ENCODE measurements at regions not wholly inside any gene's neighbourhood (a gene's known extent, or its start where the extent isn't known, plus 50 kb on each side); places are given as distances from the start of the nearest gene placed in this dataset.

DNA sequence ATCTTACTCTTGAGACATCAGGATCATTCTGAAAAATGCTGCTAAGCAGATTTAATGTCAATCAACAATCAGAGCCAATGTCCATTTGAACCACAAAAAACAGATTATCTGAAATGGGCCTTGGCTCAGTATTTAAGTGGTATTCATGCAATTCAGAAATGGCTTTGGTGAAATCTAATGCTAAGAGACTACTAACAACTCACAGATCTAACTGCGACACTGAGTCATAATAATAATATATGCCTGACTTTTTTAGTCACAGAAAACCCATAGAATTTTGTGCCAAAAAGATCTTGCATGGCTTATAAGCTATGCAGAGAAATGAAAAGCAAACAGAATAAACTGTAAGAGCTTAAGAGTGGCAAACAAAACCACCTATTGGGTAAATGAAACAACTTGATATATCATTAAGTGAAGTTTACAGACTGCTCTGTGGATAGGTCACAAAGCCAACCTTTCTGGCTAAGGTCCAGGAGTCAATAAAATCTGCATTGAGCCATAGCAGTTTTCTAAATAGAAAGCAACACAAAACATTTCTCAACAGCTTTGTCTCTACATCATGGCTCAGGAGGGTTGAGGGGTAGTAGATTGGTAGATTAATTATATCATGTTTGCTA lies 234.3 kb downstream of the LRATD1 start:
- H3K9me3 ChIP-seq (ENCODE audit: control insufficient read depth, insufficient read depth, low read length) = no peaks in the 10 kb centered on the region
- H3K27ac ChIP-seq (ENCODE audit: low read depth, low read length) = no peak overlapping the region
- H3K4me2 ChIP-seq (ENCODE audit: low read length) = no peak overlapping the region
- no peaks in the 10 kb centered on the region for H3K27me3 ChIP-seq (ENCODE audit: control insufficient read depth, low read length)
- H3K4me3 ChIP-seq (ENCODE audit: low read length) = no peak overlapping the region
- TF ChIP-seq, protein P1, sequence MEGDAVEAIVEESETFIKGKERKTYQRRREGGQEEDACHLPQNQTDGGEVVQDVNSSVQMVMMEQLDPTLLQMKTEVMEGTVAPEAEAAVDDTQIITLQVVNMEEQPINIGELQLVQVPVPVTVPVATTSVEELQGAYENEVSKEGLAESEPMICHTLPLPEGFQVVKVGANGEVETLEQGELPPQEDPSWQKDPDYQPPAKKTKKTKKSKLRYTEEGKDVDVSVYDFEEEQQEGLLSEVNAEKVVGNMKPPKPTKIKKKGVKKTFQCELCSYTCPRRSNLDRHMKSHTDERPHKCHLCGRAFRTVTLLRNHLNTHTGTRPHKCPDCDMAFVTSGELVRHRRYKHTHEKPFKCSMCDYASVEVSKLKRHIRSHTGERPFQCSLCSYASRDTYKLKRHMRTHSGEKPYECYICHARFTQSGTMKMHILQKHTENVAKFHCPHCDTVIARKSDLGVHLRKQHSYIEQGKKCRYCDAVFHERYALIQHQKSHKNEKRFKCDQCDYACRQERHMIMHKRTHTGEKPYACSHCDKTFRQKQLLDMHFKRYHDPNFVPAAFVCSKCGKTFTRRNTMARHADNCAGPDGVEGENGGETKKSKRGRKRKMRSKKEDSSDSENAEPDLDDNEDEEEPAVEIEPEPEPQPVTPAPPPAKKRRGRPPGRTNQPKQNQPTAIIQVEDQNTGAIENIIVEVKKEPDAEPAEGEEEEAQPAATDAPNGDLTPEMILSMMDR (IDR thresholded peaks at IDR 0.05; ENCODE audit: low read depth, low read length, poor library complexity, severe bottlenecking) = no peak
- TF ChIP-seq EZH2phosphoT487 (IDR thresholded peaks at IDR 0.05; ENCODE audit: borderline replicate concordance, low read length) = no peak
- no peaks in the 10 kb centered on the region for H4K20me1 ChIP-seq (ENCODE audit: control insufficient read depth, insufficient read depth, low read depth, low read length)
- no peaks in the 10 kb centered on the region for H3K79me2 ChIP-seq (ENCODE audit: control insufficient read depth, low read length)
- no peaks in the 10 kb centered on the region for H3K36me3 ChIP-seq (ENCODE audit: control insufficient read depth, low read length)
- H3K4me1 ChIP-seq (ENCODE audit: control insufficient read depth, low read length) = peaks cover 4% of the 10 kb centered on the region; the same call in 1 of the 2 replicates
- H3F3A ChIP-seq (ENCODE audit: control insufficient read depth, insufficient read depth) = no peaks in the 10 kb centered on the region
- no peaks in the 10 kb centered on the region for H3K9me2 ChIP-seq (replicated peaks; ENCODE audit: control insufficient read depth, low read length)

DNA sequence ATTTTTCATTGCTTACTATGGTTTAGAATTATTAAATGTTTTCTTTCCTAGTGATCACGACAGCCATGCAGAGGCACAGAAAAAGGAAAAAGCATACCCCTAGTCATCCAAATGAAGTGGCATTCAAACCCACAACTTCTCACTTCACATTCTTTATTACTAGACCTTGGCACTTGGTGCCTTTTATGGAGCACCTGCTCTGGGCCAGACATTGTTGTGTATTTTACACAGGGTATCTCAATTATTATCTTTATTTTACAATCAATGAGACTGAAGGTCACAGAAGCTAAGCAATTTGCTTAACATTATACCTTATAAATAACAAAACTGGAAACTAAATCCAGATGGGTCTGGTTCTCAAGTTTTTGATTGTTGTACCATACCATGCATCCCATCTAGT lies 235.3 kb downstream of the LRATD1 start:
- Histone ChIP-seq H3K4me1 (ENCODE audit: control insufficient read depth, low read length) (peaks cover 4% of the 10 kb centered on the region; the same call in 1 of the 2 replicates), H3K9me2 (replicated peaks; ENCODE audit: control insufficient read depth, low read length) (no peaks in the 10 kb centered on the region), H3K9me3 (ENCODE audit: control insufficient read depth, insufficient read depth, low read length) (peaks cover 2% of the 10 kb centered on the region; the same call in 1 of the 2 replicates), H3K4me3 (ENCODE audit: low read length) (no peak overlapping the region), H3K27me3 (ENCODE audit: control insufficient read depth, low read length) (no peaks in the 10 kb centered on the region), H3F3A (ENCODE audit: control insufficient read depth, insufficient read depth) (no peaks in the 10 kb centered on the region), H3K36me3 (ENCODE audit: control insufficient read depth, low read length) (no peaks in the 10 kb centered on the region), H3K4me2 (ENCODE audit: low read length) (no peak overlapping the region), H3K27ac (ENCODE audit: low read depth, low read length) (no peak overlapping the region), H3K79me2 (ENCODE audit: control insufficient read depth, low read length) (no peaks in the 10 kb centered on the region), H4K20me1 (ENCODE audit: control insufficient read depth, insufficient read depth, low read depth, low read length) (no peaks in the 10 kb centered on the region)
- TF ChIP-seq, protein P1 (IDR thresholded peaks at IDR 0.05; ENCODE audit: low read depth, low read length, poor library complexity, severe bottlenecking) = no peak
- TF ChIP-seq EZH2phosphoT487 (IDR thresholded peaks at IDR 0.05; ENCODE audit: borderline replicate concordance, low read length) = no peak

DNA sequence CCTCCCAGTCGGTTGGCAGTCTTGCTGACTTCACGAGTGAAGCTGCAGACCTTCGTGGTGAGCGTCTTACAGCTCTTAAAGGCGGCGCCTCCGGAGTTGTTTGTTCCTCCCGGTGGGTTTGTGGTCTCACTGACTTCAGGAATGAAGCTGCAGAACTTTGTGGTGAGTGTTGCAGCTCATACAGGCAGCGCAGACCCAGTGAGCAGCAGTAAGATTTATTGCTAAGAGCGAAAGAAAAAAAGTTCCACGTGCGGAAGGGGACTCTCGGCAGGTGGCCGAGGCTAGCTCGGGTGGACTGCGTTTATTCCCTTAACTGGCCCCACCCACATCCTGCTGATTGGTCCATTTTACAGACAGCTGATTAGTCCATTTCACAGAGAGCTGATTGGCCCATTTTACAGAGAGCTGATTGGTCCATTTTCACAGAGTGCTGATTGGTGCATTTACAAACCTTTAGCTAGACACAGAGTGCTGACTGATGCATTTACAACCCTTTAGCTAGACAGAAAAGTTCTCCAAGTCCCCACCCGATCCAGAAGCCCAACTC lies 240.3 kb downstream of the LRATD1 start:
- Histone ChIP-seq H3K4me2 (ENCODE audit: low read length) (no peak overlapping the region), H3K27me3 (ENCODE audit: control insufficient read depth, low read length) (no peaks in the 10 kb centered on the region), H3K9me2 (replicated peaks; ENCODE audit: control insufficient read depth, low read length) (no peaks in the 10 kb centered on the region), H4K20me1 (ENCODE audit: control insufficient read depth, insufficient read depth, low read depth, low read length) (no peaks in the 10 kb centered on the region), H3K36me3 (ENCODE audit: control insufficient read depth, low read length) (no peaks in the 10 kb centered on the region), H3K27ac (ENCODE audit: low read depth, low read length) (no peak overlapping the region), H3F3A (ENCODE audit: control insufficient read depth, insufficient read depth) (no peaks in the 10 kb centered on the region), H3K4me1 (ENCODE audit: control insufficient read depth, low read length) (no peaks in the 10 kb centered on the region), H3K9me3 (ENCODE audit: control insufficient read depth, insufficient read depth, low read length) (peaks cover 2% of the 10 kb centered on the region; the same call in 1 of the 2 replicates), H3K79me2 (ENCODE audit: control insufficient read depth, low read length) (no peaks in the 10 kb centered on the region), H3K4me3 (ENCODE audit: low read length) (no peak overlapping the region)
- TF ChIP-seq, protein P1 (IDR thresholded peaks at IDR 0.05; ENCODE audit: low read depth, low read length, poor library complexity, severe bottlenecking) = no peak
- no peak for TF ChIP-seq EZH2phosphoT487 (IDR thresholded peaks at IDR 0.05; ENCODE audit: borderline replicate concordance, low read length)

Measured in DOHH2 (cell line).